ENCODE measurements at regions not wholly inside any gene's neighbourhood (a gene's known extent, or its start where the extent isn't known, plus 50 kb on each side); places are given as distances from the start of the nearest gene placed in this dataset.
A peak's percentile ranks its signal among the peaks of the same experiment; 100 is the strongest.

GRCh38 chr12:17540921-17541320, 549.1 kb downstream of the RERGL start:
- no peak overlapping the region for H3K4me3 Mint-ChIP-seq
- H3K4me1 Mint-ChIP-seq: no peaks in the 10 kb centered on the region
- H3K27ac Mint-ChIP-seq: no peak overlapping the region
- H3K36me3 Mint-ChIP-seq (ENCODE audit: low read depth): no peaks in the 10 kb centered on the region
- peaks cover 2% of the 10 kb centered on the region for H3K9me3 Mint-ChIP-seq
- no peaks in the 10 kb centered on the region for H3K27me3 Mint-ChIP-seq (ENCODE audit: low read depth)
- TF ChIP-seq, protein P1, sequence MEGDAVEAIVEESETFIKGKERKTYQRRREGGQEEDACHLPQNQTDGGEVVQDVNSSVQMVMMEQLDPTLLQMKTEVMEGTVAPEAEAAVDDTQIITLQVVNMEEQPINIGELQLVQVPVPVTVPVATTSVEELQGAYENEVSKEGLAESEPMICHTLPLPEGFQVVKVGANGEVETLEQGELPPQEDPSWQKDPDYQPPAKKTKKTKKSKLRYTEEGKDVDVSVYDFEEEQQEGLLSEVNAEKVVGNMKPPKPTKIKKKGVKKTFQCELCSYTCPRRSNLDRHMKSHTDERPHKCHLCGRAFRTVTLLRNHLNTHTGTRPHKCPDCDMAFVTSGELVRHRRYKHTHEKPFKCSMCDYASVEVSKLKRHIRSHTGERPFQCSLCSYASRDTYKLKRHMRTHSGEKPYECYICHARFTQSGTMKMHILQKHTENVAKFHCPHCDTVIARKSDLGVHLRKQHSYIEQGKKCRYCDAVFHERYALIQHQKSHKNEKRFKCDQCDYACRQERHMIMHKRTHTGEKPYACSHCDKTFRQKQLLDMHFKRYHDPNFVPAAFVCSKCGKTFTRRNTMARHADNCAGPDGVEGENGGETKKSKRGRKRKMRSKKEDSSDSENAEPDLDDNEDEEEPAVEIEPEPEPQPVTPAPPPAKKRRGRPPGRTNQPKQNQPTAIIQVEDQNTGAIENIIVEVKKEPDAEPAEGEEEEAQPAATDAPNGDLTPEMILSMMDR (IDR thresholded peaks at IDR 0.05; ENCODE audit: unreplicated experiment in 3 of 3): no peak

- H3K27ac Mint-ChIP-seq: no peak overlapping the region
- no peak overlapping the region for H3K4me3 Mint-ChIP-seq
- TF ChIP-seq, protein P1 (IDR thresholded peaks at IDR 0.05; ENCODE audit: unreplicated experiment in 3 of 3): no peak
- H3K27me3 Mint-ChIP-seq (ENCODE audit: low read depth): no peaks in the 10 kb centered on the region
- no peaks in the 10 kb centered on the region for H3K9me3 Mint-ChIP-seq
- H3K36me3 Mint-ChIP-seq (ENCODE audit: low read depth): no peaks in the 10 kb centered on the region
- H3K4me1 Mint-ChIP-seq: no peaks in the 10 kb centered on the region
These were observed 561.6 kb downstream of the RERGL start for GRCh38 chr12:17528394-17528793.

- Mint-ChIP-seq H3K4me1 (no peaks in the 10 kb centered on the region), H3K27ac (no peak overlapping the region), H3K36me3 (ENCODE audit: low read depth) (no peaks in the 10 kb centered on the region), H3K4me3 (no peak overlapping the region), H3K9me3 (no peaks in the 10 kb centered on the region), H3K27me3 (ENCODE audit: low read depth) (no peaks in the 10 kb centered on the region)
- TF ChIP-seq, protein P1 (IDR thresholded peaks at IDR 0.05; ENCODE audit: unreplicated experiment in 3 of 3): no peak
These were observed 563.0 kb downstream of the RERGL start for GRCh38 chr12:17527021-17527420.

- no peak overlapping the region for H3K27ac Mint-ChIP-seq
- no peaks in the 10 kb centered on the region for H3K27me3 Mint-ChIP-seq (ENCODE audit: low read depth)
- H3K9me3 Mint-ChIP-seq: no peaks in the 10 kb centered on the region
- TF ChIP-seq, protein P1 (IDR thresholded peaks at IDR 0.05; ENCODE audit: unreplicated experiment in 3 of 3): peak in 2 of 3 experiments; percentile 20 to 28
- no peaks in the 10 kb centered on the region for H3K36me3 Mint-ChIP-seq (ENCODE audit: low read depth)
- no peak overlapping the region for H3K4me3 Mint-ChIP-seq
- H3K4me1 Mint-ChIP-seq: no peaks in the 10 kb centered on the region
These were observed 578.6 kb downstream of the RERGL start for GRCh38 chr12:17511369-17511768.

- no peak overlapping the region for H3K4me3 Mint-ChIP-seq
- H3K27ac Mint-ChIP-seq: no peak overlapping the region
- H3K9me3 Mint-ChIP-seq: no peaks in the 10 kb centered on the region
- no peaks in the 10 kb centered on the region for H3K27me3 Mint-ChIP-seq (ENCODE audit: low read depth)
- TF ChIP-seq, protein P1 (IDR thresholded peaks at IDR 0.05; ENCODE audit: unreplicated experiment in 3 of 3): no peak
- no peaks in the 10 kb centered on the region for H3K4me1 Mint-ChIP-seq
- H3K36me3 Mint-ChIP-seq (ENCODE audit: low read depth): no peaks in the 10 kb centered on the region
These were observed 582.7 kb downstream of the RERGL start for GRCh38 chr12:17507336-17507735.

GRCh38 chr12:17503742-17504141, 586.3 kb downstream of the RERGL start:
- H3K4me3 Mint-ChIP-seq: no peak overlapping the region
- TF ChIP-seq, protein P1 (IDR thresholded peaks at IDR 0.05; ENCODE audit: unreplicated experiment in 3 of 3): no peak
- H3K4me1 Mint-ChIP-seq: no peaks in the 10 kb centered on the region
- H3K9me3 Mint-ChIP-seq: no peaks in the 10 kb centered on the region
- H3K27ac Mint-ChIP-seq: no peak overlapping the region
- H3K36me3 Mint-ChIP-seq (ENCODE audit: low read depth): no peaks in the 10 kb centered on the region
- no peaks in the 10 kb centered on the region for H3K27me3 Mint-ChIP-seq (ENCODE audit: low read depth)

Data from nephron (organoid).